ENCODE measurements at regions not wholly inside any gene's neighbourhood (a gene's known extent, or its start where the extent isn't known, plus 50 kb on each side); places are given as distances from the start of the nearest gene placed in this dataset.

DNA sequence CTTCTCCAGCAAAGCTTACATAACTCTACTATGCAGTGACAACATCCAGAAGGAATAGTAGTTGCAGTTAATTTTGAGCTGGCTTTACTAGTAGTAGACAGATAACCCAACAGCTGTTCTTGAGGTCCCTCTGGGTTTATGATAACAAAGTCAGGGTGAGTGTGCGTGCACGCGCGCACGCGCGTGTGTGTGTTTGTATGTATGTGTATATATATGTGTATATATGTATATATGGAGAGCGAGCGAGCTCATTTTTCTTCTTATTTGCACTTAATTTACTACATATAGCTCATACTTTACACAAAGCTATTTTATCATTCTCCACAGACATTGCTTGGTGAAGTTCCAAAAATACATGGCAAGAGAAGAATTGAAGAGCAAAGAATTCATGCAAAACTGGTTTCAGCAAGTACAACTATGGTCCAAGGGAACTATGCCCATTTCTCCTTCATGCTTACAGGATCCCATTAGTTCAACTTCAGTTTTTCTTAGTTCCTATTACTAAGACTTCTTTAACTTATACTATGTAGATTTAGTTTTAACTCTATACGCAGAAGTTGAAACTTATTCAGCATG is 105.9 kb upstream of the TMEM168 start:
- Histone ChIP-seq H3K36me3 (ENCODE audit: insufficient read depth, low read length) (peaks cover 23% of the 10 kb centered on the region), H3K79me2 (ENCODE audit: insufficient read depth, low read length) (no peaks in the 10 kb centered on the region), H3K9me3 (ENCODE audit: low read length) (no peaks in the 10 kb centered on the region), H3K4me3 (ENCODE audit: low read depth, low read length, poor library complexity, severe bottlenecking) (no peak overlapping the region), H3K4me1 (ENCODE audit: insufficient read depth, low read length, severe bottlenecking) (no peaks in the 10 kb centered on the region), H2AFZ (ENCODE audit: low read length) (no peak overlapping the region), H3F3A (ENCODE audit: insufficient read depth, low read length) (no peaks in the 10 kb centered on the region), H3K27ac (ENCODE audit: low read depth, low read length, poor library complexity, severe bottlenecking) (no peak overlapping the region), H3K27me3 (ENCODE audit: insufficient read depth, low read length) (no peaks in the 10 kb centered on the region), H3K9ac (ENCODE audit: low read length) (no peak overlapping the region), H4K20me1 (ENCODE audit: insufficient read depth, low read length) (no peaks in the 10 kb centered on the region), H3K4me2 (ENCODE audit: low read length) (no peak overlapping the region), H3K9me2 (ENCODE audit: low read depth, low read length) (no peaks in the 10 kb centered on the region)
- no peak for TF ChIP-seq EZH2 (IDR thresholded peaks at IDR 0.05; ENCODE audit: borderline replicate concordance, low read length)
- TF ChIP-seq, protein P1, sequence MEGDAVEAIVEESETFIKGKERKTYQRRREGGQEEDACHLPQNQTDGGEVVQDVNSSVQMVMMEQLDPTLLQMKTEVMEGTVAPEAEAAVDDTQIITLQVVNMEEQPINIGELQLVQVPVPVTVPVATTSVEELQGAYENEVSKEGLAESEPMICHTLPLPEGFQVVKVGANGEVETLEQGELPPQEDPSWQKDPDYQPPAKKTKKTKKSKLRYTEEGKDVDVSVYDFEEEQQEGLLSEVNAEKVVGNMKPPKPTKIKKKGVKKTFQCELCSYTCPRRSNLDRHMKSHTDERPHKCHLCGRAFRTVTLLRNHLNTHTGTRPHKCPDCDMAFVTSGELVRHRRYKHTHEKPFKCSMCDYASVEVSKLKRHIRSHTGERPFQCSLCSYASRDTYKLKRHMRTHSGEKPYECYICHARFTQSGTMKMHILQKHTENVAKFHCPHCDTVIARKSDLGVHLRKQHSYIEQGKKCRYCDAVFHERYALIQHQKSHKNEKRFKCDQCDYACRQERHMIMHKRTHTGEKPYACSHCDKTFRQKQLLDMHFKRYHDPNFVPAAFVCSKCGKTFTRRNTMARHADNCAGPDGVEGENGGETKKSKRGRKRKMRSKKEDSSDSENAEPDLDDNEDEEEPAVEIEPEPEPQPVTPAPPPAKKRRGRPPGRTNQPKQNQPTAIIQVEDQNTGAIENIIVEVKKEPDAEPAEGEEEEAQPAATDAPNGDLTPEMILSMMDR (IDR thresholded peaks at IDR 0.05; ENCODE audit: low read length), result no peak

- Histone ChIP-seq H3K27me3 (ENCODE audit: insufficient read depth, low read length) (no peaks in the 10 kb centered on the region), H3K4me3 (ENCODE audit: low read depth, low read length, poor library complexity, severe bottlenecking) (no peak overlapping the region), H3K4me2 (ENCODE audit: low read length) (no peak overlapping the region), H3K36me3 (ENCODE audit: insufficient read depth, low read length) (peaks cover 23% of the 10 kb centered on the region), H3K79me2 (ENCODE audit: insufficient read depth, low read length) (no peaks in the 10 kb centered on the region), H3K4me1 (ENCODE audit: insufficient read depth, low read length, severe bottlenecking) (no peaks in the 10 kb centered on the region), H3K27ac (ENCODE audit: low read depth, low read length, poor library complexity, severe bottlenecking) (no peak overlapping the region), H3K9me2 (ENCODE audit: low read depth, low read length) (no peaks in the 10 kb centered on the region), H3F3A (ENCODE audit: insufficient read depth, low read length) (no peaks in the 10 kb centered on the region), H4K20me1 (ENCODE audit: insufficient read depth, low read length) (no peaks in the 10 kb centered on the region), H3K9ac (ENCODE audit: low read length) (no peak overlapping the region), H3K9me3 (ENCODE audit: low read length) (no peaks in the 10 kb centered on the region), H2AFZ (ENCODE audit: low read length) (no peak overlapping the region)
- TF ChIP-seq, protein P1 (IDR thresholded peaks at IDR 0.05; ENCODE audit: low read length), result no peak
- TF ChIP-seq EZH2 (IDR thresholded peaks at IDR 0.05; ENCODE audit: borderline replicate concordance, low read length), result no peak
Measured at GRCh38 chr7:112892263-112892662, 102.1 kb upstream of the TMEM168 start.

DNA sequence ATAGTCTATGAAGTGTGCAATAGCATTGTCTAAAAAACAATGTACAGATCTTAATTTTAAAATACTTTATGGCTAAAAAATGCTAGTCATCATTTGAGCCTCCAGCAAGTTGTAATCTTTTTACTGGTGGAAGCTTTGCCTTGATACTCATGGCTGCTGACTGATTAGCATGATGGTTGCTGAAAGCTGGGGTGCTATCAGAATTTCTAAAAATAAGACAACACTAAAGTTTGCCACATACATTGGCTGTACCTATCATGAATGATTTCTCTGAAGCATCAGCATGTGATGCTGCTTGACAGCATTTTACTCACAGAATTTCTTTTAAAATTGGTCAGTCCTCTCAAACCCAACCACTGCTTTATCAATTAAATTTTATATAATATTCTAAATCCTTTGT is 101.5 kb upstream of the TMEM168 start:
- TF ChIP-seq, protein P1 (IDR thresholded peaks at IDR 0.05; ENCODE audit: low read length), result no peak
- TF ChIP-seq EZH2 (IDR thresholded peaks at IDR 0.05; ENCODE audit: borderline replicate concordance, low read length), result no peak
- no peaks in the 10 kb centered on the region for H3K79me2 ChIP-seq (ENCODE audit: insufficient read depth, low read length)
- no peak overlapping the region for H2AFZ ChIP-seq (ENCODE audit: low read length)
- H3K27ac ChIP-seq (ENCODE audit: low read depth, low read length, poor library complexity, severe bottlenecking), result no peak overlapping the region
- no peak overlapping the region for H3K4me2 ChIP-seq (ENCODE audit: low read length)
- no peaks in the 10 kb centered on the region for H3F3A ChIP-seq (ENCODE audit: insufficient read depth, low read length)
- no peak overlapping the region for H3K4me3 ChIP-seq (ENCODE audit: low read depth, low read length, poor library complexity, severe bottlenecking)
- no peaks in the 10 kb centered on the region for H3K9me3 ChIP-seq (ENCODE audit: low read length)
- no peaks in the 10 kb centered on the region for H4K20me1 ChIP-seq (ENCODE audit: insufficient read depth, low read length)
- H3K4me1 ChIP-seq (ENCODE audit: insufficient read depth, low read length, severe bottlenecking), result no peaks in the 10 kb centered on the region
- peaks cover 23% of the 10 kb centered on the region for H3K36me3 ChIP-seq (ENCODE audit: insufficient read depth, low read length)
- no peak overlapping the region for H3K9ac ChIP-seq (ENCODE audit: low read length)
- no peaks in the 10 kb centered on the region for H3K9me2 ChIP-seq (ENCODE audit: low read depth, low read length)
- H3K27me3 ChIP-seq (ENCODE audit: insufficient read depth, low read length), result no peaks in the 10 kb centered on the region

All from OCI-LY1 (cell line).